Prostate gland (tissue), 2 donors: ENCODE measurements at regions not wholly inside any gene's neighbourhood (a gene's known extent, or its start where the extent isn't known, plus 50 kb on each side); places are given as distances from the start of the nearest gene placed in this dataset.

Experiments used
- DNase-seq: peaks from one replicate; pipeline ENCODE4 v3.0.0-alpha.2; 2019; ENCODE audit warnings: low spot score
- H3K27ac ChIP-seq, 2 donors: fragments of 200-600 bp; sonication (generic); 2 replicates each; pipeline ENCODE4 v1.5.1; 2017 to 2019
- H3K27me3 ChIP-seq: fragments of 200-600 bp; sonication (generic); replicated peaks from 2 replicates; pipeline ENCODE4 v1.5.1; 2019; ENCODE audit not compliant: insufficient read depth
- H3K36me3 ChIP-seq, 2 donors: fragments of 200-600 bp; sonication (generic); 1 replicate in 1 of 2; 2 replicates in 1 of 2; pipeline versions ENCODE4 v1.5.1 to v1.8.1; 2017 to 2019
- H3K4me1 ChIP-seq: fragments of 200-600 bp; sonication (generic); replicated peaks from 2 replicates; pipeline ENCODE4 v1.5.1; 2019
- H3K4me3 ChIP-seq, 2 donors: fragments of 200-600 bp; sonication (generic); 2 replicates each; pipeline ENCODE4 v1.5.1; 2017 to 2019
- H3K9me3 ChIP-seq: fragments of 200-600 bp; sonication (generic); 2 replicates; pipeline ENCODE4 v1.5.1; 2017
- CTCF ChIP-seq, 4 experiments: fragments of 200-600 bp in 2 of 4; fragments of 450-650 bp in 2 of 4; sonication (generic) in 2 of 4; IDR thresholded peaks; 1 replicate in 3 of 4; 2 replicates in 1 of 4; pipeline ENCODE4 v1.5.1; 2016 to 2019; ENCODE audit warnings: antibody characterized with exemption in 4 of 4, mild to moderate bottlenecking in 2 of 4, moderate library complexity in 2 of 4
- POLR2A ChIP-seq: fragments of 450-650 bp; IDR thresholded peaks from one replicate; pipeline ENCODE4 v1.6.1; 2016; ENCODE audit warnings: antibody characterized with exemption, mild to moderate bottlenecking
- POLR2AphosphoS5 ChIP-seq: sonication (generic); formaldehyde crosslinking; IDR thresholded peaks from one replicate; pipeline ENCODE4 v1.6.1; 2017; ENCODE audit warnings: antibody characterized with exemption
- WGBS: methylation state at CpG from one replicate; pipeline ENCODE4 v1.1.5; 2018; 5-methylcytosine and 5-hydroxymethylcytosine counted together
- intact Hi-C: fragments of 100-400 bp; cut with DNase I; formaldehyde crosslinking; loops from one replicate; pipeline ENCODE4 v1.14.2; 2022

GRCh38 chr14:34365309-34365915, 96.6 kb downstream of the SPTSSA start:
- no peaks in the 10 kb centered on the region for H3K9me3 ChIP-seq
- no peaks in the 10 kb centered on the region for H3K36me3 ChIP-seq
- WGBS: 30% methylated on average over 5 of the region's 5 CpGs
- no peaks in the 10 kb centered on the region for H3K27me3 ChIP-seq
- TF ChIP-seq POLR2A (no peak), POLR2AphosphoS5 (peak; percentile 24), CTCF (IDR thresholded peaks at IDR 0.05) (peak in 2 of 4 experiments; percentile 38 to 48)
- intact Hi-C loops: no loop called here
- no peak overlapping the region for H3K4me3 ChIP-seq
- DNase-seq: no peak
- H3K4me1 ChIP-seq: no peaks in the 10 kb centered on the region
- no peak overlapping the region for H3K27ac ChIP-seq

- no peak overlapping the region for H3K27ac ChIP-seq
- H3K27me3 ChIP-seq: no peaks in the 10 kb centered on the region
- TF ChIP-seq CTCF (IDR thresholded peaks at IDR 0.05) (no peak), POLR2A (no peak), POLR2AphosphoS5 (no peak)
- WGBS: 83% methylated on average over 6 of the region's 6 CpGs
- no peaks in the 10 kb centered on the region for H3K36me3 ChIP-seq
- no peak overlapping the region for H3K4me3 ChIP-seq
- H3K4me1 ChIP-seq: no peaks in the 10 kb centered on the region
- intact Hi-C loops: no loop called here
- DNase-seq: no peak
- H3K9me3 ChIP-seq: no peaks in the 10 kb centered on the region
Measured at GRCh38 chr14:34364201-34364600, 97.8 kb downstream of the SPTSSA start.

GRCh38 chr14:34363733-34364134, 98.3 kb downstream of the SPTSSA start:
- WGBS: 68% methylated on average over 6 of the region's 6 CpGs
- Histone ChIP-seq H3K27ac (no peak overlapping the region), H3K9me3 (no peaks in the 10 kb centered on the region), H3K36me3 (no peaks in the 10 kb centered on the region), H3K4me1 (no peaks in the 10 kb centered on the region), H3K4me3 (no peak overlapping the region), H3K27me3 (no peaks in the 10 kb centered on the region)
- TF ChIP-seq POLR2A (no peak), POLR2AphosphoS5 (no peak), CTCF (IDR thresholded peaks at IDR 0.05) (no peak)
- no peak for DNase-seq
- intact Hi-C loops: no loop called here

- H3K4me3 ChIP-seq: no peak overlapping the region
- intact Hi-C loops: no loop called here
- no peak for DNase-seq
- 73% methylated on average over 3 of the region's 3 CpGs for WGBS
- H3K27ac ChIP-seq: no peak overlapping the region
- no peaks in the 10 kb centered on the region for H3K9me3 ChIP-seq
- no peaks in the 10 kb centered on the region for H3K36me3 ChIP-seq
- no peak for TF ChIP-seq CTCF (IDR thresholded peaks at IDR 0.05)
- no peak for TF ChIP-seq POLR2A
- TF ChIP-seq POLR2AphosphoS5: no peak
- H3K4me1 ChIP-seq: no peaks in the 10 kb centered on the region
- H3K27me3 ChIP-seq: no peaks in the 10 kb centered on the region
Measured at GRCh38 chr14:34362641-34363251, 99.3 kb downstream of the SPTSSA start.

GRCh38 chr14:34361504-34362011, 100.5 kb downstream of the SPTSSA start:
- peak overlapping the region in 1 of 2 donors; percentile 8 for H3K27ac ChIP-seq
- no peaks in the 10 kb centered on the region for H3K9me3 ChIP-seq
- no peaks in the 10 kb centered on the region for H3K36me3 ChIP-seq
- 46% methylated on average over 2 of the region's 2 CpGs for WGBS
- DNase-seq: peak; percentile 25
- no peaks in the 10 kb centered on the region for H3K4me1 ChIP-seq
- no peak overlapping the region for H3K4me3 ChIP-seq
- intact Hi-C loops: no loop called here
- no peaks in the 10 kb centered on the region for H3K27me3 ChIP-seq
- TF ChIP-seq CTCF (IDR thresholded peaks at IDR 0.05): no peak
- peak; percentile 51 for TF ChIP-seq POLR2AphosphoS5
